Activated CD4-positive, alpha-beta T cell treated with anti-CD3 and anti-CD28 coated beads, Interleukin-10, Interleukin-2, amounts not matched to agents 100 ng/mL and 50 ng/mL, durations not matched to agents 16 hours and 8 hours (primary cell): ENCODE measurements at regions not wholly inside any gene's neighbourhood (a gene's known extent, or its start where the extent isn't known, plus 50 kb on each side); places are given as distances from the start of the nearest gene placed in this dataset.
"Not testable (repeated sequence)": the region's sequence is repeated elsewhere in the genome, so short reads cannot be mapped to it uniquely, and the experiment has no call there.

Experiments used
- DNase-seq: peaks from one replicate; pipeline ENCODE4 v3.0.0-alpha.2; 2020

DNA sequence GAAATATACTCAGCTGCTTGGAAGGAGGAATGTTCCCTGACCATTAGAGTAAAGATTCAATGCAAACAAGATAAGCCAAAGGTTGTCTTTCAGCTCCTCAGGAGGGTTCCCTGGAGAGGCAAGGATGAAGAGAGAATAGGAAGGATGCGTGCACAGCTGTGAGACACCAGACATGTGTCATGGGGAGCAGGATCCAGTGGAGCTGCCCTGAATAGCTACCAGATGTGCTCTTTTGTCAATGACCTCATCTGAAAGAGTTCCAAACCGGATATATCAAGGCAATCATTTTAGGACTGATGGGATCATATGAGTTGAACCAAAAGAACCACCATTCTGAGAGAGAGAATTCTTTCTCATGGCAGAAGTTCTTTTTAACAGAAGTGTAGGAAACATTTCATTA lies 490.6 kb downstream of the IRS1 start:
- no peak for DNase-seq

DNA sequence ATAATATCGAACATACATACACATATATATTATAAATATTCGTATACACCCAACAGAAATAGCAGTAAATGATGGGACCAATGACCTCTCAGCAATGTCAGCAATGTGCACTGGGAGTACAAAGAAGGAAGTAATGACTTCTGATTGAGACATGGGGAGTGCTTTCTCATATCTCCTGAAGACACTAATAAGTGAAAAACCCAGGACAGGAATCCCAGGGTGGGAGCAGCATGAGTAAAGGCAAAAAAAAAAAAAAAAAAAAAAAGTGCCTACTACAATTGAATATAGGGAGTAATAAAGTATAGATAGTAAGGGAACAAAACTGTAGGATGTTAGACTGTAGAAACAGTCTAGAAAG lies 491.3 kb downstream of the IRS1 start:
- no peak for DNase-seq

DNA sequence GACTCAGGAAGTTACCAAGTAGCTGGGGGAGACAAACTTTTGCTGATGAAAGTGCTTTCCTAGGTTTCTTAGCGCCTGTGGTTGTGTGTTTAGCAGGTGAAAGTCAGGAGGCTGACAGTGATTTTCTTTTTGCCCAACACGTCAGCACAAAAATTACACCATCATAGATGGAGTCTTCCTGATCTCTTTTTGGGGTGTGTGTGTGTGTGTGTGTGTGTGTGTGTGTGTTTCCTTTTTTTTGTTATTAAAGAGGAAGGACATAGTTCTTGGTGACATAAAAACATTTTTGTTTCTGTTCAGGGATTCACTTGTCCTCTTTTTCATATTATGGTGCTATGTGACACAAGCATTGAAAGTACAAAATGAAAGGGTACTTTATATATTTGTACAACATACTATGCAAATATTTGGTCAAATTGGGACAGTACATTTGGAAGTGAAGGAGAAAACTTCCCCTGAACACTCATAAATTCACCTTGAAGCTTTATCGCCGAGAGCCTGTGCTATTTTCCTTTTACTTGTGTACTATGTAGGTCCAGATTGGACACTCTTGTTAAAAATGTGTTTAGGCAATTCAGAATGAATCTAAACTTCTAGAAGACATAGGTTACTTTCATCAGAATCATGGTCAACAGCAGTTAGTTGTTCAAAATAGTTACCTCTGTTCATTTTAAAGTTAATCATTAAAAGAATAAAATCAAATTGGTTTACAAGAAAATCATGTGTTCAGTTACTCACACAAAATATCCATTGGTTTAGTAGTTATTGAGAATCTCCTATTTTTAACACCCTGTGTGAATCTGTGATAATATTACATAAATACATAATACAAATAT lies 491.9 kb downstream of the IRS1 start:
- DNase-seq, result no peak

DNA sequence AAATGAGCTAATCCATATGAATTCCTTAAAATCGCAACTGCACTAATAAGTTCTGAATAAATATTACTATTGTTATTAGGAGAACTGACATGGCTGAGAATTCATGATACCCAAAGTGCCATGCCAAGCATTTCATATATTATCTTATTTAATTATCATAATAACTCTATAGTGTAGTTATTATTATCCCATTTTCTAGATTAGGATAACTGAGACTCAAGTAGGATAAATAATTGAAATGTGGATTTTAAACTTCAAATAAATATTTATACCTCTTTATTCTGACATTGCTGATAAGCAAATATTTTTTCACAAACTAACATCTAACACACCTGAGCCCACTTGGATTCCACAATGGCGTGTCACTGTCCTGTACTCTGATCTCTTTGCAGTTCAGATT lies 492.7 kb downstream of the IRS1 start:
- DNase-seq, result no peak

DNA sequence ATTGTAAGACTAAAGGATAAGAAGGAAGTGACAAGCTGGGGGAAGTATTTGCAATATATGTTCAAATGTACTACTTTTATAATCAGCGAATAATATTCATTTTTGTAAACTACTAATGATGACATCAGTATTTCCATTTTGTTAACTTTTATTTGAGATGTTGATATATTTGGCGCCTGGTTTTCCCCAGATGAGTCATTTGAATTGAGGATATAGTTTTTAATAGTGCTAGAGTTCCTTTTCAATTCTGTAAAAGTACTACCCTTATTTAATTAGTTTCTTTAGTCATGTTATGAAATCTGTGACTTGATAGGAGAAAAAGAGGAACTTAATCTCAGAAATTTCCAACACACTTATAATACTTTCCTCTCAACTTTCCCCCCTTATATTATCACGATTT lies 495.3 kb downstream of the IRS1 start:
- no peak for DNase-seq

DNA sequence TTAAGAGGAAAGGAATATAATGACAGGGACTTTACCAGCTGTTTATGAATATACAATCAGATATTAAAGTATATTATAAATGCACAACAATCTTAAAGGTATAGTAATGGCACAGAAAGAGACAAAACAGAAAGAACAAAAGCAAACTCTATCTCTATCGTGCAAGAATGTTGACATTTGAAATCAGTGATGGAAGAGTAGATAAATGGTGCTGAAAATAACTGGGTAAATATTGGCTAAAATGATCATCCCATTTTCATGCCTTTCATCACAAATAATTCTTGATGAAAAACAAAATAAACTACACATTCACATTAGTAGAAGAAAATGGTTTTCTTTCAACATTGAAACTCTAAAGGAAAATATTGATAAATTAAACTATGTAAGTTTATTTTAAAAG lies 495.9 kb downstream of the IRS1 start:
- no peak for DNase-seq

DNA sequence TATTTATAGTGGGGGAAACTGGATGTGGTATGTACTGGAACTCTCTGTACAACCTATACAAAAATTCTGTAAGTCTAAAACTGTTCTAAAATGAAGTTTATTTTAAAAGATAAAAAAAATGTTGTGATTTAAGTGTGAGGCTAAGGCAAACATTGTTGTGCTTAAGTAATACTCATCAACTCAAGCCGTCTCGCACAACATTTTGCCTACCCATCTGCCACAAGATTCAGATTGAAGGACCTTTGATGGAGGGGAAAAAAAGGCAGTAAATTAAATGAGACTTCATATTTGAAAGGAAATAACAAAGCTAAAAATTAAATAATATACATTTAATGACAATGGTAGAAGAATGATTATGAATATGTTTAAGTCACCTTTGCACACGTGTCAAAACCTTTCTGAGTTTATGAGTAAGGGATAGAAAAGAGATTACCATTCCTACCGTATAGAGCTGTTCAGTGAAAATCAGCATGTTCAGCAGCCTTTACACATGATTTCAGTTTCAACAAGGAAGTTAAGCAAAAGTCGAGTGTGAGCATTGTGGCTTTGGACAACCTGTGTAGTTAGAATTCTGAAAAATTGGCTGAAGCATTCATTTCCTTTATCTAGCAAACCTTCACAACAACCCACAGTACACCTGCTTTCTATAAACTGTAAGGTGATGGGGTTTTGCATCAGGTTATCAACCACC lies 499.3 kb downstream of the IRS1 start:
- DNase-seq, result no peak

DNA sequence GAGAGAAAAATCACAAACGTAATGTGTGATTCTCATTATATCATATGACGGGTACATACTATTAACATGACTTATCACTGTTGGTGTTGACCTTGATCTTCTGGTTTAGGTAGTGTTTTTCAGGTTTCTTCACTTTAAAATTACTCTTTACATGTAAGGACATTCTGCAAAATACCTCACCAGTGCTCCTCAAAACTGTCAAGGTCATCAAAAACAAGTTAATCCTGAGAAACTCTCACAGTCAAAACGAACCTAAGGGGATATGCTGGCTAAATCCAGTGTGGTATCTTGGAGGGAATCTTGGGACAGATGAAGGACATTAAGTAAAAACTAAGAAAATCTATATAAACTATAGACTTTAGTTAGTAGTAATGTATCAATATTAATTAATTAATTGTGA lies 499.8 kb downstream of the IRS1 start:
- no peak for DNase-seq

DNA sequence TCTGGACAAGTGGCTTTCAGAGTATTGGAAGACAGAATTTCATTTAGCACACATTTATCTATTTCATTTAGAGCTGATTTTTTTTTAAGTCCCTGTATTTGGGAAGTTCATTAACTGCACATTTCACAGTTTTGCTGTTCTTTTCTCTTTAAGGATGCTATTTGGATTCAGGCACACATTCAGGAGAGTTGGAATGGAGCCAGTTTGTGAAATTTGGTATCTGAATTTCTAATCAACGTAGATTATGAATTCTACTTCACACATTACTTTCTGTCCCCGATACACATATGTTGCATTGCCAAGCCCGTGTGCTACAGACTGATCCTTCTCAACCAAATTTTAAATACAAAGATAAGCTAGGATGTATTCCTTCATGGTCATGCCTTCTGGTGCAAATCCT lies 503.9 kb downstream of the IRS1 start:
- no peak for DNase-seq

DNA sequence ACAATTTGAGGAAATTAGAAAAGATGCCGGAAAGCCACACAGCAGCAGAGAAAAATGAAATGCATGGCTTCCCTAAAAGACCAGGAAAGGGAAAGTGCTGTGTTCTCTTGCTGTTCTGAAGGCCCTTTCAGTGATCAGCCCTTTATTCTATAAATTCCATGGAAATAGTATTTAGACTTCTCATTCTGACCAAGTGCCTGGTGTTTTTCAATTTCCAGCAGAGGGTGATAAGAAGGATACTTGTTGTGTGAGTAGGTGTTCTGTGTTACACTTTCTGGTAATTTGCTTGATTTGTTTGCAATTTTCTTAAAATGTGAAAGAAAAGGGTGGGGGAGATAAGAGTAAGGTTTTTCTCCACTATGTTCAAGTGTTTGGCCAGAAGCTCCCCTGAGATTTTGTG lies 504.5 kb downstream of the IRS1 start:
- DNase-seq, result no peak

DNA sequence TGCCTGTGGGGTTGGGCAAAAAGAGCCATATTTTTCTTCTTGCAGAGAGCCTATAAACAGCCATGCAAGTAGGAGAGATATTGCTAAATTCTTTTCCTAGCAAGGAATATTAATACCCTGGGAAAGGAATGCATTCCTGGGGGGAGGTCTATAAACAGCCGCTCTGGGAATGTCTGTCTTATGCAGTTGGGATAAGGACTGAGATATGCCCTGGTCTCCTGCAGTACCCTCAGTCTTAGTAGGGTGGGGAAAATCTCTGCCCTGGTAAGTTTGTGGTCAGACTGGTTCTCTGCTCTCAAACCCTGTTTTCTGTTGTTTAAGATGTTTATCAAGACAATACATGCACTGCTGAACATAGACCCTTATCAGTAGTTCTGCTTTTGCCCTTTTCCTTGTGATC lies 508.3 kb downstream of the IRS1 start:
- DNase-seq, result not testable (repeated sequence)

DNA sequence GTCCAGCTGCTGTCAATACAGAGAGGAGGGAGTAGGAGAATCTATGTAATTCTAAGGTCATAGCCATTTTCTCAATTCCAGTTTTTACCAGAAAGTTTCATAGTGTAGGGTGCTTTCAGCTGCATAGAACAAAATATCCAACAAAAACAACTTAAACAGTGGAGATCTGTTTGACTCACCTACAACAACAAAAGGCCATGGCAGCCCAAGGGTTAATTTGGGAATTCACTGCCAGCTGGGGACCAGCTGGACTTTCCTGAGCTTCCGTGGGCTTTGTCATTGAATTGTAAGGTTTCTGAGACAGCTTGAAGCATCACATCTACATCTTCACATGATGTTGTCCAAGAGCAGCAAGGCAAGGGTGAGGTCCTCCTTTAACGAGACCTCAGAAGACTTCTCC lies 512.7 kb downstream of the IRS1 start:
- no peak for DNase-seq

DNA sequence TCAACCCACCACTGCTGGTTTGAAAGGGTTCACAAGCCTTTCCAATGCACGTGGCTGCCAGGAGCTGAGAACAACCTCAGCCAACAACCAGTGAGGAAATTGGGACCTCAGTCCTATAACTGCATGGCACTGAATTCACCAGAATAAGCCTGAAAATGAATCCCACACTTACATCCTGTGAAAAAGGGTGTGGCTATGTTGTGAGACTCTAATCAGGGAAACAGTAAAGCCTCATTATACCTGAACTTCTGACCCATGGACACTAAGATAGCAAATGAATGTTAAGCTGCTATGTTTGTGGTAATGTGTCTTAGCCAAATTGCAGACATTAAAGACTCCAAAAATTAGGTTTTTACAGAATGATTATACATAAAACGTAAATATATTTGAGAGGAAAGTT lies 515.8 kb downstream of the IRS1 start:
- DNase-seq, result no peak

DNA sequence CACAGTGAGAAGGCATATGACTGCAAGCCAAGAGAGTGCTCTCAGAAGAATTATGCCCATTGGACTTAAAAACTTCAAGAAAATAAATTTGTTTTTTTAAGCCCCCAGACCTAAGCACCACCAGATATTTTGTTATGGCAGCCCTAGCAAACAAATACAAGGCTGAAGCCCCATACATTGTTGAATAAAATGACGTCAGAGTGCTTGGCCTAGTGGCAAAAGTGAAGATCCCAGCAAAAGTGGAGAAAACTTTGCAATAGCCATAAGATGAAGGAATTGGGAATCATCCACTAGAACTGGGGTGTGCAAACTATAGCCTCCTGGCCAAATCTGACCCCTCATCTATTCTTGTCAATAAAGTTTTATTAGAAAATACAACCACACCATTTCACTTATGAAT lies 517.5 kb downstream of the IRS1 start:
- DNase-seq, result no peak

DNA sequence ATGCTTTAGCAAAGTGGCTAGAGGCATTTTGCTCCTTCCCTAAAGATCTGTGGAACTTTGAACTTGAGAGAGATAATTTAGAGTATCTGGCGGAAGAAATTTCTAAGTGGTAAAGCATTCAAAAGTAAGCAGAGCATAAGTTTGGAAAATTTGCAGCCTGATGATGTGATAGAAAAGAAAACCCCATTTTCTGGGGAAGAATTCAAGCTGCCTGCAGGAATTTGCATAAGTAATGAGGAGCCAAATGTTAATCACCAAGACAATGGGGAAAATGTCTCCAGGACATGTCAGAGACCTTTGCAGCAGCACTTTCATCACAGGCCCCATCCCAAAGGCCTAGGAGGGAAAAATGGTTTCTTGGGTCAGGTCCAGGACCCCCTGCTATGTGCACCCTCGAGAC lies 519.5 kb downstream of the IRS1 start:
- not testable (repeated sequence) for DNase-seq

DNA sequence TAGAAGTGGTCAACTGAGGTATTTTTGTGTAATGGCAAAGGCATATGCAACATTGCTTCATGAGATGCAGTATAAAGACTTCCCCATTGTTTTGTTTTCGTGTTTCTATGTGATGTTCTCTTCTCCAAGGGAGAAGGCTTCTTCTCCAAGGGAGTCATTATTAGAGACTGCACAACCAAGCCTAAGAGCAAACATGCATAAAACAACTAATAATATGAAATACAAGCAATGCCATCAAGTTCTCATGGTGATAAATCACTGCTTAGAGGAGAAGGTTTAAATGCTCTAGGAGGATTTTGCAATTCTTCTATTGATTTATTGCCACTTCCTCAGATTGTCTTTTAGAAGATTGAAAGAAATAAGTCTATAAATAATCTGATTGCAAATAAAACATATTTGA lies 524.4 kb downstream of the IRS1 start:
- DNase-seq, result no peak

DNA sequence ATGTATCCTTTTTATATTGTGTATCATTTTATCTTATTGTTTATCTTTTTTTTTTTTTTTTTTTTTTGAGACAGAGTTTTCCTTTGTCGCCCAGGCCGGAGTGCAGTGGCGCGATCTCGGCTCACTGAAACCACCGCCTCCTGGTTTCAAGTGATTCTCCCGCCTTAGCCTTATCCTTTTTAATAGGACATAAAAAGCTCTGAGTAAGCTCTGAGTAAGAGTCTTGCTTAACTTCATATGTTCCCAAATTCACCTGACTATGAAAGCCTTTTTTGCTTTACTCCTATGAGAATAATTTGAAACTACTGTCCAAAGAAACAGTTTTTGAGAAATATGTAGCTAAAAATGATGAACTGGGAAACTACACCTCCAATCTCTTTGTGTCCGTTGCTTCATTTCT lies 525.5 kb downstream of the IRS1 start:
- DNase-seq, result no peak

DNA sequence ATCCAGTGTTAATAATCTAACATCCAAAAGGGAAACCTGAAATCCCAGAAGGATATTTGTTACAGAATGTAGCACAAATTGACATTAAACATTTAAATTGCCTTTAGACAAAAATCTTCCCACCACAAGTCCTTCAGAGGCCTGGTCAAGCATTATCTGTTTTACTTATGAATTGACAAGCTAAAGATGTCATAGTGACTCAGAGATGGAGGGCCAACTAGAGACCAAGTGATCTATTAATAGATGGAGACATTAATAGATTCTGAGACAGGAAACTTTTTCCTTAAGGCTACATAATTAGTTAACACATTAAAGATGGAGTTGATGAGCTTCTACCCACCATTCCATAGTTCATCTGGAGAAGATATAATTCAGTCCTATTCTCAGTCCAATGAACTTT lies 526.2 kb downstream of the IRS1 start:
- no peak for DNase-seq

DNA sequence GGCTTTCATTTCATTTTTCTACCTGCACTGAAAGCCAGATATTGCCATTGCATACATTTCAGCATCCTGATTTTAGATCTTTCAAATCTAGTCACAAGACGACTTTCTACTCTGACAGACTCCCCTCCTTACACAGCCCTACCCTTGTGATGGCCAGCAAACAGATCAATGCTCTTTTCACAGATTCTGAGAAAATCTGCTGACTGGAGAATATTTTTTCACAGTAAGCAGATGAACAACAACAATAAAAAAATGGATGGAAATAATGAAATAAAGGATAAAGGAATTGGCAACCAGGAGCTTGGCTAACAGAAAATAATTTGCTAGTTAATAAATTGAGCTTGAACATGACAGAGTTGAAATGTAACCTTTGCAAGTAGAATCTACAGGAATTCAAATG lies 527.2 kb downstream of the IRS1 start:
- DNase-seq, result no peak

DNA sequence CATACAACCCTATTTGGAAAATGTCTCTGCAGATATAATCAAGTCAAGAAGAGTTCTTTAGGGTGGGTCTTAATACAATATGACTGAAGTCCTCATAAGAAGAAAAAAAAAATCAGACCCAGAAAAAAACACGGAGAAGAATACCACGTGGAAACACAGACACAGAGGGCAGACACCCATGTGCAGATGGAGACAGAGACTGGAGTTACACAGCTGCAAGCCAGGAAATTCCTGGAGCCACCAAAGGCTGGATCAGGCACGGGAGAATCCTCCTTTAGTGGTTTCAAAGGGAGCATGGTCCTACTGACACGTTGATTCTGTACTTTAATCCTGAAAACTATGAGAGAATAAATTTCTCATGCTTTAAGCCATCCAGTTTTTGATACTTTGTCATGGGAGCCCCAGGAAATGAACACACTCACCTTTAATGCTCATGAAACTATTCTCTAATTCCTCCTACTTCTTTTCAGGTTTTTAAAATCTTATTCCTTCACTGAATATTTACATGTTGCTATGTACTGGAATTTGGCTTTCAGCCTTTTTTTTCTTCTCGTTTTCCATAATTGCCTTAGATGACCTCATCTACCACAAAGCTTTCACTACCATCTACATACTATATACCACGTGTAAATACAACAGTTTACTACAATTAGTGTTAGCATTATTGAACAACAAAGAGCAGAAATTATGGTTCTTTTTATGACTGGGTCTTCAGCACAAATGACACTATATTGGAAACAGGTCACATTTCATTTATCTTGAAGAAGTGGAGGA lies 529.1 kb downstream of the IRS1 start:
- DNase-seq, result no peak

DNA sequence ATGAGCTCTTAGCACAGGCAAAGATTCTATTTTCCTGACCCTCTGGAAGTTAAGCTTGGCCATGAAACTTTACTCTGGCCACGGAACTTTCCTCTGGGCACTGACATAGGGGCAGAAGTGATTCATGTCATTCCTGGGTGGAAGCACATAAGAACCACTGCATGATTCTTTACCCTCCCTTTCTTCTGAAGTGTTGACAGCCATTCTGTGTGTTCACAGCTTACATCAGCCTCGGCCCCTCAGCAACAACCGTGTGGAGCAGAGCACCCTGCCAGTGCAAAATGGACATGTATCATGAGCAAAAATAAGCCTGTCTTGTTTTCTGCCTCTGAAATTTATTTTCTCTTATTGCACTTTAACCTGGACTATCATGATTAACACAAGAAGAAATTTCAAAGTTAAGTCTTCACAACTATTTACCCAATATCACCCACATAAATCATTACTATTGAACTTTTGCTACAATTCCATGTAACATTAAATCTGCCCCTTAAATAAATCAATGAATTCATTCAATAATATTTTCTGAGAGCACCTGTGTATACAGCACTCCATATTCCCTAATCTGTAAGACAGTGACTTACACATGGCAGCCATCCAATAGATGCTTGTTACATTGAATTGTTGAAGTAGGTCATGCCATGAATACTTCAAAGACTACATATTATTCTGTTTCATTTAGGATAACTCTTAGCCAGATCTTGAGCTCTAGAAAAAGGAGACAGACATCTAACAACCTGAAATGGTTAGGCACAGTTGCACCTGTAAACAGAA lies 531.9 kb downstream of the IRS1 start:
- no peak for DNase-seq

DNA sequence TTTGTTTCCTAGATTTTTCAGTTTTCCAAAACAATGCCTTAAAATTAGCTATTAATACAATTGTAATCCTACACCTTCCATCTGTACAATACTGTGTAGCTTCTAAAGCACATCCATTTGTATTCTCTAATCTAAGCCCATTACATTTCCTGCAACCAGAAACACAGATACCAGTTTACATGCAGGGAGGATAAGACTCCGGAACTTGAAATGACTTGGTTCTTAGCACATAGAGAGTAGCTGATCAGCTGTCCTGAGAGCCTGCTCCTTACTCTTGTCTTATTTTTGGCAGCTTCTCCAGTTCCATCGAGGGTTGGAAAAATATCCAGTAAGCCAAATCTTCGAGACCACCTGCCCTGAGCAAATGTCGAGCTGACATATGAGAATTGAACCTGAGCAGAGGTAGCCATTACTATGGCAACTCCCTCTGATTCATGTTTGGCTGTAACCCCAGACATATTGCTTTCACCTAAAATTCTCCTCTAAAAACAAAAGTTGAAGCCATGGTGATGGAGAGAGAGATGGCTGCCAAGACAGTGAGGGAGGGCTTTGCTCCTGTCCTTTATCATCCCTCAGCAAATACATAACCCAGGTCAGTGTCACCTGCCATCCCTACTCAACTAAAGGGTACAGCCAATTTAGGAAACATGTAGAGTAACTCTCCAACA lies 542.8 kb downstream of the IRS1 start:
- DNase-seq, result no peak

DNA sequence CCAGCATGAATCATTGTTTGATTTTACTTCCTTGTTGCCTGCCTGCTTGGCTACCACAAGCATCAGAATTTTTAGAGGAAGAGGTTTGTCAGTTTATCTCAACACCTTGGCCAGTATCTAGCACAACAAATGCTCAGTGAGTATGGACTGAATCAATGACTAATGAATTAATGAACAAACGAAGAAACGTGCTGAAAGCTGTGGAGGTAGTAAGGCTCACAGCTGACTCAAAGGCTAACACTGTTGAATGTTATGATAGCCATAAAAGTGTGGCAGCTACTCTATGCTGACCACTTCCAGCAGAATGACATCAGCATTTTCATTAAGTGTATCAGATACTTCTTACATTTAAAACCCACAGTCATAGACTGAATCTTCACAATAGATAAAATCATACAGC lies 543.4 kb downstream of the IRS1 start:
- DNase-seq, result no peak
